Gastrocnemius medialis (tissue), 4 donors: ENCODE measurements at regions not wholly inside any gene's neighbourhood (a gene's known extent, or its start where the extent isn't known, plus 50 kb on each side); places are given as distances from the start of the nearest gene placed in this dataset.

Experiments
- CTCF ChIP-seq, 5 experiments: fragments of 450-650 bp in 3 of 5; fragments of 200-600 bp in 2 of 5; sonication (generic) in 2 of 5; IDR thresholded peaks in 4 of 5; conservative IDR thresholded peaks in 1 of 5; 1 replicate in 4 of 5; 2 replicates in 1 of 5; pipeline ENCODE4 v1.5.1; 2016 to 2019; ENCODE audit warnings: antibody characterized with exemption in 5 of 5, mild to moderate bottlenecking in 3 of 5, moderate library complexity in 3 of 5
- POLR2A ChIP-seq, 2 donors: fragments of 450-650 bp; IDR thresholded peaks; one replicate each; pipeline ENCODE4 v1.6.1; 2017; ENCODE audit warnings: antibody characterized with exemption in 2 of 2, mild to moderate bottlenecking in 2 of 2, moderate library complexity in 2 of 2

- TF ChIP-seq CTCF (IDR thresholded peaks at IDR 0.05 in 4 of 5, conservative IDR thresholded peaks at IDR 0.05 in 1 of 5) = no peak
- no peak for TF ChIP-seq POLR2A (IDR thresholded peaks at IDR 0.05)
These were observed 757.1 kb upstream of the PIK3C3 start for GRCh38 chr18:41197967-41198366.
